ENCODE measurements at regions not wholly inside any gene's neighbourhood (a gene's known extent, or its start where the extent isn't known, plus 50 kb on each side); places are given as distances from the start of the nearest gene placed in this dataset.

- POLR2A ChIA-PET, result no interaction called here
- CTCF ChIA-PET, result no interaction called here
- TF ChIP-seq CTCF (IDR thresholded peaks at IDR 0.05; ENCODE audit: control extremely low read depth, extremely low read depth, low read depth, missing control alignments), result no peak
- DNase-seq (ENCODE audit: extremely low spot score), result no peak
Observed at GRCh38 chr3:162507397-162507796, 1010.8 kb downstream of the OTOL1 start.

DNA sequence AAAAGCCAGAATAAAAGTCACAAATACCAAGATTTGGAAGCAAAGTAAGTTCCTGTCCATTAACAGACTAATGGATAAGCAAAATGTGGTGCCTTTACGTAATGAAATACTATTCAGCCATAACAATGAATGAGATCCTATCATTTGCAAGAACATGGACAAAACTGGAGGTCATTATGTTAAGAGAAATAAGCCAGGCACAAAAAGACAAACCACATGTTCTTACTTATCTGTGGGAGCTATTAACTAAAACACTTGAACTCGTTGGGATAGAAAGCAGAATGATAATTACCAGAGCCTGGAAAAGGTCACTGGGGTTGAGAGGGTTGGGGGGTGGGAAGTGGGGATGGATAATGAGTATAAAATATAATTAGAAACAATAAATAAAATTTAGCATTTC, 1015.9 kb downstream of the OTOL1 start:
- DNase-seq (ENCODE audit: extremely low spot score), result no peak
- TF ChIP-seq CTCF (IDR thresholded peaks at IDR 0.05; ENCODE audit: control extremely low read depth, extremely low read depth, low read depth, missing control alignments), result no peak
- POLR2A ChIA-PET, result no interaction called here
- CTCF ChIA-PET, result no interaction called here

- TF ChIP-seq CTCF (IDR thresholded peaks at IDR 0.05; ENCODE audit: control extremely low read depth, extremely low read depth, low read depth, missing control alignments), result no peak
- DNase-seq (ENCODE audit: extremely low spot score), result no peak
- CTCF ChIA-PET, result no interaction called here
- POLR2A ChIA-PET, result no interaction called here
Observed at GRCh38 chr3:162517110-162517509, 1020.5 kb downstream of the OTOL1 start.

GRCh38 chr3:162521669-162522068, 1025.1 kb downstream of the OTOL1 start:
- ChIA-PET CTCF (no interaction called here), POLR2A (no interaction called here)
- TF ChIP-seq CTCF (IDR thresholded peaks at IDR 0.05; ENCODE audit: control extremely low read depth, extremely low read depth, low read depth, missing control alignments), result no peak
- no peak for DNase-seq (ENCODE audit: extremely low spot score)

- POLR2A ChIA-PET, result no interaction called here
- no peak for DNase-seq (ENCODE audit: extremely low spot score)
- CTCF ChIA-PET, result interaction anchor here (0.9 kb wide), 1 partner anchor 52 kb away, joined by 3 read pairs; no protein-coding TSS in a partner anchor
Observed at GRCh38 chr3:162525066-162525742, 1028.6 kb downstream of the OTOL1 start.

DNA sequence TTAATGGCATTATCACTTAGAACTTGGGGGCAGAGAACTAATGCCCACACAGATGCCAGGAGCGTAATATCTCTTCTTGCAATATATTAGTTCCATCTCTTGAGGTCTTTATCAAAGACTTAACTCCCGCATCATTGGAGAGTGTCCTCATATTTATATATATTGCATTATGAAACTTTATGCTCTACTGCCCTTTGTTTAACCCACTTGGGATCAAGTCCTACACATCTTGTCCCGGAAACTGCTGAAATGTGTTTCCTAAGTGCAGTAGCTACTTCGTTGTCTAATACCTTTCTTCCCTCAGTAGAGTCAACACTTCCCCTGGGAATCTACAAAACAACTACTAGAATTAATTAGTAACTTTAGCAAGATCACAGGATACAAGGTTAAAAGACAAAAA, 1029.2 kb downstream of the OTOL1 start:
- no peak for DNase-seq (ENCODE audit: extremely low spot score)
- CTCF ChIA-PET, result no interaction called here
- no peak for TF ChIP-seq CTCF (IDR thresholded peaks at IDR 0.05; ENCODE audit: control extremely low read depth, extremely low read depth, low read depth, missing control alignments)
- POLR2A ChIA-PET, result no interaction called here

More at GRCh38 chr3:162525066-162525742, 1028.6 kb downstream of the OTOL1 start:
- no peak for TF ChIP-seq CTCF (IDR thresholded peaks at IDR 0.05; ENCODE audit: control extremely low read depth, extremely low read depth, low read depth, missing control alignments)
